ENCODE measurements at regions not wholly inside any gene's neighbourhood (a gene's known extent, or its start where the extent isn't known, plus 50 kb on each side); places are given as distances from the start of the nearest gene placed in this dataset.

DNA sequence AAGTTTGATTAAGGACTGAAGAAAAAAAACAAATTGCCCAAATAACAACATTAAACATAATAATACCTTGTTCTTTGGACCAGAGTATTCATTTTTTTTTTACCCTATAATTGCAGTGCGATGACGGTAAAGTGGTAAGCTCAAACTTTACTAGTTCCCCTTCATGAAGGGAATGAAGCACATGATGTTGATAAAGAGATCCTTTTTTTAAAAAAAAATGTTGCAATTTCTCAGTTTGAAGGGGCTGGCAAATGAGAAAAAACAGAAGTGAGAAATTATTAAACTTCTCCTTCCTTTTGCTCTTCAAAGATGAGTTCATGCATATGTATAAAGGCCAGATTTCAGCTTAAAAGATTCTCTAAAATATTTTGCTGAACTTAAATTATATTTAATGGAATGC lies 231.7 kb downstream of the C4orf33 start:
- POLR2A ChIA-PET: no interaction called here
- no peak for TF ChIP-seq ARNT (IDR thresholded peaks at IDR 0.05)
- TF ChIP-seq FOXM1 (IDR thresholded peaks at IDR 0.05; ENCODE audit: borderline replicate concordance): no peak
- TF ChIP-seq HDGF (IDR thresholded peaks at IDR 0.05; ENCODE audit: borderline replicate concordance): no peak
- no peak for TF ChIP-seq L3MBTL2 (conservative IDR thresholded peaks at IDR 0.05)
- no peak for TF ChIP-seq SP1 (IDR thresholded peaks at IDR 0.05)
- no peak for TF ChIP-seq LEF1 (IDR thresholded peaks at IDR 0.05; ENCODE audit: borderline replicate concordance)
- TF ChIP-seq CTBP1 (IDR thresholded peaks at IDR 0.05; ENCODE audit: borderline replicate concordance): no peak
- TF ChIP-seq SUZ12 (IDR thresholded peaks at IDR 0.05): no peak
- no peak for TF ChIP-seq NFRKB (IDR thresholded peaks at IDR 0.05)
- TF ChIP-seq ELF4 (IDR thresholded peaks at IDR 0.05): no peak
- TF ChIP-seq, protein P1, sequence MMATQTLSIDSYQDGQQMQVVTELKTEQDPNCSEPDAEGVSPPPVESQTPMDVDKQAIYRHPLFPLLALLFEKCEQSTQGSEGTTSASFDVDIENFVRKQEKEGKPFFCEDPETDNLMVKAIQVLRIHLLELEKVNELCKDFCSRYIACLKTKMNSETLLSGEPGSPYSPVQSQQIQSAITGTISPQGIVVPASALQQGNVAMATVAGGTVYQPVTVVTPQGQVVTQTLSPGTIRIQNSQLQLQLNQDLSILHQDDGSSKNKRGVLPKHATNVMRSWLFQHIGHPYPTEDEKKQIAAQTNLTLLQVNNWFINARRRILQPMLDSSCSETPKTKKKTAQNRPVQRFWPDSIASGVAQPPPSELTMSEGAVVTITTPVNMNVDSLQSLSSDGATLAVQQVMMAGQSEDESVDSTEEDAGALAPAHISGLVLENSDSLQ (IDR thresholded peaks at IDR 0.05): no peak
- TF ChIP-seq FOXA1 (IDR thresholded peaks at IDR 0.05): no peak
- no peak for TF ChIP-seq BHLHE40 (IDR thresholded peaks at IDR 0.05; ENCODE audit: borderline replicate concordance)
- CTCF ChIA-PET: no interaction called here
- DNase-seq (ENCODE audit: extremely low spot score): no peak

DNA sequence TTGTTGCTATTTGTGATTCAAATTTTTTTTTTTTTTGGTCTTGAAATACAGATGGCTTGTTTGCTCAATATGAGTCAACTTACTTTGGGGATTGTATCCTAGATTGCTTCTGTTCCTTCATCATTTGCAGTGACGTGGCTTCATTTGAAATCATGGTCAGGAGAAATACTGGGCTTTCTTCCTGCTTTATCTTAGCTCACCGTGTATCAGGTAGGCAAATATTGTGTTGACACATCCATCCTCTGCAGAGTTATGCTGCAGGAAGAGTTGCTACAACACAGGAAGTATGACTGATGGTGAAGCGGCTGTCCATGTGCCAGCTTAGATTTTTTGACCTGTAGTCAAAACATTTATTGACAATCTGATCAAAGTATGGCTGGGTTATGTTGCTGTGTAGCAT lies 232.2 kb downstream of the C4orf33 start:
- POLR2A ChIA-PET: no interaction called here
- TF ChIP-seq FOXM1 (IDR thresholded peaks at IDR 0.05; ENCODE audit: borderline replicate concordance) (no peak), ZNF384 (IDR thresholded peaks at IDR 0.05) (no peak), FOXA1 (IDR thresholded peaks at IDR 0.05) (no peak), FOXK2 (IDR thresholded peaks at IDR 0.05) (no peak), L3MBTL2 (conservative IDR thresholded peaks at IDR 0.05) (no peak), BHLHE40 (IDR thresholded peaks at IDR 0.05; ENCODE audit: borderline replicate concordance) (no peak), LEF1 (IDR thresholded peaks at IDR 0.05; ENCODE audit: borderline replicate concordance) (no peak), SUZ12 (IDR thresholded peaks at IDR 0.05) (no peak), ARNT (IDR thresholded peaks at IDR 0.05) (no peak), CTBP1 (IDR thresholded peaks at IDR 0.05; ENCODE audit: borderline replicate concordance) (no peak), ELF4 (IDR thresholded peaks at IDR 0.05) (no peak), NFRKB (IDR thresholded peaks at IDR 0.05) (no peak), HDGF (IDR thresholded peaks at IDR 0.05; ENCODE audit: borderline replicate concordance) (no peak), SP1 (IDR thresholded peaks at IDR 0.05) (no peak)
- TF ChIP-seq, protein P1 (IDR thresholded peaks at IDR 0.05): no peak
- no peak for DNase-seq (ENCODE audit: extremely low spot score)
- CTCF ChIA-PET: interaction anchor here (0.5 kb wide), 1 partner anchor 55 kb away, joined by 4 read pairs; no protein-coding TSS in a partner anchor

DNA sequence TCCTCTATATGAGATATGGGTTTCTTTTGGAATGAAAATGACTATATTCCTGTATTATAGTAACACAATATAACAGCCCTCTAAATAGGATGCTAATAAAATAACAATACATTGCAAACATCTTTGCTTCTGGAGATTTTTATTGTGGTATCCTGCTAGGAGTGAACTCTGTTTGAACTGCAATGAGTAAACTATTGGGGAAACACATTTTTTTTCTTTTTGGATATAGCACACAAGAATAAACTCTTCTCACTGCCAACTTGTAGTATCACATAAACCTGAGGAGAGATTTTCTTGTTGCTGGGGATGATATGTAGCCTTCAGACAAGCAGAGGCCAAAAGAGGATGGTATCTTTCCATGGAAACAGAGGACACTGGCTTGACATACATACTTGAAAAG lies 238.2 kb downstream of the C4orf33 start:
- ChIA-PET POLR2A (no interaction called here), CTCF (no interaction called here)
- no peak for DNase-seq (ENCODE audit: extremely low spot score)
- TF ChIP-seq ZNF384 (IDR thresholded peaks at IDR 0.05) (no peak), SUZ12 (IDR thresholded peaks at IDR 0.05) (no peak), TARDBP (IDR thresholded peaks at IDR 0.05) (no peak), L3MBTL2 (conservative IDR thresholded peaks at IDR 0.05) (no peak), FOXK2 (IDR thresholded peaks at IDR 0.05) (no peak), ARNT (IDR thresholded peaks at IDR 0.05) (no peak), HDGF (IDR thresholded peaks at IDR 0.05; ENCODE audit: borderline replicate concordance) (no peak), BHLHE40 (IDR thresholded peaks at IDR 0.05; ENCODE audit: borderline replicate concordance) (no peak), CTBP1 (IDR thresholded peaks at IDR 0.05; ENCODE audit: borderline replicate concordance) (no peak), SP1 (IDR thresholded peaks at IDR 0.05) (no peak), LEF1 (IDR thresholded peaks at IDR 0.05; ENCODE audit: borderline replicate concordance) (no peak), FOXM1 (IDR thresholded peaks at IDR 0.05; ENCODE audit: borderline replicate concordance) (no peak), ELF4 (IDR thresholded peaks at IDR 0.05) (no peak)

DNA sequence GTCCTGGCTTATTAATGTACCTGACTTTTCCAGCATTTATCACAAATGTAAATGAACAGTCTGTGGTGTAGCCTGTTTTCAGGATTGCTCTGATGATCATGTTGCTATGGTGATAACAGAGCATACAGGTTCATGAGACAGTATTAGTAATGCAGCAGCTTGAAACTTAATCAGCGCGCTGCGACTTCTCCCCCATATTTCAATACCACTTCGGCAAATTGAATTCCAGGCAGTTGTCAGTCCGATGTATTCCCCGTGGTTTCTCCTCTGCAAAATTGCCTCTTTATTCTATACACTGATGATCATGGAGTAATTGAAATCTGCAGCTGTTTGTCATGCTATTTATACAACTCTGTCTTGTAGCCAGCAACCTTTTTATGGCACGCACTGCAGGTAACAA lies 239.3 kb downstream of the C4orf33 start:
- ChIA-PET POLR2A (no interaction called here), CTCF (interaction anchor here (1.1 kb wide), 1 partner anchor 70 kb away, joined by 3 read pairs; no protein-coding TSS in a partner anchor)
- no peak for DNase-seq (ENCODE audit: extremely low spot score)
- TF ChIP-seq LEF1 (IDR thresholded peaks at IDR 0.05; ENCODE audit: borderline replicate concordance): no peak
- TF ChIP-seq ZNF384 (IDR thresholded peaks at IDR 0.05): no peak
- TF ChIP-seq ARNT (IDR thresholded peaks at IDR 0.05): no peak
- no peak for TF ChIP-seq FOXK2 (IDR thresholded peaks at IDR 0.05)
- no peak for TF ChIP-seq FOXA1 (IDR thresholded peaks at IDR 0.05)
- TF ChIP-seq TARDBP (IDR thresholded peaks at IDR 0.05): no peak
- no peak for TF ChIP-seq FOXM1 (IDR thresholded peaks at IDR 0.05; ENCODE audit: borderline replicate concordance)
- no peak for TF ChIP-seq BHLHE40 (IDR thresholded peaks at IDR 0.05; ENCODE audit: borderline replicate concordance)
- no peak for TF ChIP-seq SUZ12 (IDR thresholded peaks at IDR 0.05)
- no peak for TF ChIP-seq CTBP1 (IDR thresholded peaks at IDR 0.05; ENCODE audit: borderline replicate concordance)
- no peak for TF ChIP-seq NFRKB (IDR thresholded peaks at IDR 0.05)
- no peak for TF ChIP-seq HDGF (IDR thresholded peaks at IDR 0.05; ENCODE audit: borderline replicate concordance)
- TF ChIP-seq ELF4 (IDR thresholded peaks at IDR 0.05): no peak

DNA sequence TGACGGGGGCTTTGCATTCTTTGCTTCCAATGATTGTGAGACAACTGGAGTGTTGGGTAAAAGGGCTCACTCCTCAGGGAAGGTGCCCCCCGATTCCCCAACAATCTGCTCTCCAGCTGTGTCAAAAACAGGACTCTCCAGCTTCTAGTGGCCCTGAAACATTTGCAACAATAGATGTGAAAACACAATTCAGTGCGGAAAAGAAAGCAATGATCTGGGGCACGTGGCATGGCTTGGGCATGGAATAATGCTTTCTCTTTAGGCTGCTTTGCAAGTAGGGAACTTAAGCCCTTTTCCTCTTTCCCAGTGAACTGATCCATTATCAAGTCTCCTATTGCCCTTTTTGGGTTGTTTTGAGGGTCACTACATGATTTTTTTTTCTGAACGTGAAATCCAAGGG lies 239.9 kb downstream of the C4orf33 start:
- ChIA-PET POLR2A (no interaction called here), CTCF (interaction anchor here (1.1 kb wide), 1 partner anchor 70 kb away, joined by 3 read pairs; no protein-coding TSS in a partner anchor)
- no peak for DNase-seq (ENCODE audit: extremely low spot score)
- TF ChIP-seq ZNF384 (IDR thresholded peaks at IDR 0.05) (no peak), HDGF (IDR thresholded peaks at IDR 0.05; ENCODE audit: borderline replicate concordance) (no peak), FOXA1 (IDR thresholded peaks at IDR 0.05) (no peak), ELF4 (IDR thresholded peaks at IDR 0.05) (no peak), FOXK2 (IDR thresholded peaks at IDR 0.05) (no peak), L3MBTL2 (conservative IDR thresholded peaks at IDR 0.05) (no peak), NFRKB (IDR thresholded peaks at IDR 0.05) (no peak), ARNT (IDR thresholded peaks at IDR 0.05) (no peak), FOXM1 (IDR thresholded peaks at IDR 0.05; ENCODE audit: borderline replicate concordance) (no peak), CTBP1 (IDR thresholded peaks at IDR 0.05; ENCODE audit: borderline replicate concordance) (no peak), LEF1 (IDR thresholded peaks at IDR 0.05; ENCODE audit: borderline replicate concordance) (no peak), SUZ12 (IDR thresholded peaks at IDR 0.05) (no peak), TARDBP (IDR thresholded peaks at IDR 0.05) (no peak), SP1 (IDR thresholded peaks at IDR 0.05) (no peak), BHLHE40 (IDR thresholded peaks at IDR 0.05; ENCODE audit: borderline replicate concordance) (no peak)
- TF ChIP-seq, protein P1 (IDR thresholded peaks at IDR 0.05): no peak

Measured in HEK293T (cell line).